LNCaP clone FGC (cell line): ENCODE measurements at regions not wholly inside any gene's neighbourhood (a gene's known extent, or its start where the extent isn't known, plus 50 kb on each side); places are given as distances from the start of the nearest gene placed in this dataset.

Experiments
- DNase-seq: peaks from one replicate; pipeline ENCODE4 v3.0.0-alpha.2; 2011; ENCODE audit warnings: low read depth
- H3K4me3 ChIP-seq: 2 replicates; pipeline ENCODE4 v1.5.1; 2011; ENCODE audit warnings: mild to moderate bottlenecking, low read depth, low read length, control low read depth
- TF ChIP-seq, protein P1 (sequence below): IDR thresholded peaks from 2 replicates; pipeline ENCODE4 v1.5.1; 2012; ENCODE audit warnings: mild to moderate bottlenecking; ENCODE audit not compliant: control insufficient read depth, insufficient read depth; ENCODE audit errors: extremely low read depth

DNA sequence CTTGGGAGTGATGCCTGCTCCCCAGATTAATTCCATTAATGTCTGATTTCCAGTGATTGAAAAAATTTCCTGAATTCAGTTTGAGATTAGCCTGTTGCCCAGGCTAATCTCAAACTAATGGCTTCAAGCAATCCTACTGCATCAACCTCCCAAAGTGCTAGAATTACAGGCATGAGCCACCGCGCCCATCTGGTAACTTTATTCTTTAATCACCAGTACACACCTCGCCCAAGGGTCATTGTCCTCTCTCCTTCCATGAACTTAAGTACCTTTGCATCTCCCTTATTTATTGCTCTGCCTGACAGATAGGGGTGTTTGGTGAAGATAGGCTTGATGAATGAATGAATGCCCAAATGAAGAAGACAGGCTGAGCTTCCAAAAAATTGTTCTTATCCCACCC, 366.5 kb downstream of the SIPA1L2 start:
- TF ChIP-seq, protein P1, sequence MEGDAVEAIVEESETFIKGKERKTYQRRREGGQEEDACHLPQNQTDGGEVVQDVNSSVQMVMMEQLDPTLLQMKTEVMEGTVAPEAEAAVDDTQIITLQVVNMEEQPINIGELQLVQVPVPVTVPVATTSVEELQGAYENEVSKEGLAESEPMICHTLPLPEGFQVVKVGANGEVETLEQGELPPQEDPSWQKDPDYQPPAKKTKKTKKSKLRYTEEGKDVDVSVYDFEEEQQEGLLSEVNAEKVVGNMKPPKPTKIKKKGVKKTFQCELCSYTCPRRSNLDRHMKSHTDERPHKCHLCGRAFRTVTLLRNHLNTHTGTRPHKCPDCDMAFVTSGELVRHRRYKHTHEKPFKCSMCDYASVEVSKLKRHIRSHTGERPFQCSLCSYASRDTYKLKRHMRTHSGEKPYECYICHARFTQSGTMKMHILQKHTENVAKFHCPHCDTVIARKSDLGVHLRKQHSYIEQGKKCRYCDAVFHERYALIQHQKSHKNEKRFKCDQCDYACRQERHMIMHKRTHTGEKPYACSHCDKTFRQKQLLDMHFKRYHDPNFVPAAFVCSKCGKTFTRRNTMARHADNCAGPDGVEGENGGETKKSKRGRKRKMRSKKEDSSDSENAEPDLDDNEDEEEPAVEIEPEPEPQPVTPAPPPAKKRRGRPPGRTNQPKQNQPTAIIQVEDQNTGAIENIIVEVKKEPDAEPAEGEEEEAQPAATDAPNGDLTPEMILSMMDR, result no peak
- DNase-seq, result no peak
- no peak overlapping the region for H3K4me3 ChIP-seq

DNA sequence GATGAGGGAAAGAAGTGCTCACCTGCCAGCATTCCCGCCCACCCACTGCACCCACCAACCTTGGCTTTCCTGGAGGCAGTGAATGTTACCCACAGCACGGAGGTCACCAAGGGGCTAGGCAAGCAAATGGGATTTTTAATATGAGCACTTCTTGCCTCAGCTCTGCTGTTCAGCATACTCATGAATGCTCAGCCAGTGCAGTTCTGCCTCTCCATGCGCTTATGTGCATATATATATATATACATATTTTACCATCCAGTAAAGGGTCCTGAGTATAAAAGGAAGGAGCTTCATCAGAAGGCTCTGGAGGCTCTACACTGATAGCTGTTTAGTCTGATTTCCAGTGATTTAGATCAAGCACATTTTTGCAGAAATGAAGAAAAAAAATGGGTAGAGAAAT, 366.9 kb downstream of the SIPA1L2 start:
- DNase-seq, result no peak
- no peak overlapping the region for H3K4me3 ChIP-seq
- TF ChIP-seq, protein P1, result no peak

DNA sequence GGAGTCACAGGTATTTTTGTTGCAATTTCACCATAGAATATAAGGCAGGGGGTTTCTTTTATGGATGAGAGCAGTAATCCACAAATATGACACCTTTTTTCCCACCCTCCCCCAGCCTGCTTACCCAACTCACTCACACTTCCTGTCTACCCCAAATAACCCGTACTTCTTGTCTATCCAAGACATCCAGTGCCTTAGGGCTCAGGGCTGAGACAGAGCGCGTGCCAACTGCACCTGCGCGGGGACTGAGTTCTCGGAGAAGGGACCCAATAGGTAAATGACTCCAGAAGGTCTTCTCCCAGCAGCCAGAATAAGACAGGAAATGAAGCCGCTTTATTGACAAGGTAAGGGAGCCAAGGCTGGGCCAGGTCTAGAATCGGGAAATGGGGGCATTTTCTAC, 369.1 kb downstream of the SIPA1L2 start:
- H3K4me3 ChIP-seq, result no peak overlapping the region
- TF ChIP-seq, protein P1, result no peak
- DNase-seq, result no peak

DNA sequence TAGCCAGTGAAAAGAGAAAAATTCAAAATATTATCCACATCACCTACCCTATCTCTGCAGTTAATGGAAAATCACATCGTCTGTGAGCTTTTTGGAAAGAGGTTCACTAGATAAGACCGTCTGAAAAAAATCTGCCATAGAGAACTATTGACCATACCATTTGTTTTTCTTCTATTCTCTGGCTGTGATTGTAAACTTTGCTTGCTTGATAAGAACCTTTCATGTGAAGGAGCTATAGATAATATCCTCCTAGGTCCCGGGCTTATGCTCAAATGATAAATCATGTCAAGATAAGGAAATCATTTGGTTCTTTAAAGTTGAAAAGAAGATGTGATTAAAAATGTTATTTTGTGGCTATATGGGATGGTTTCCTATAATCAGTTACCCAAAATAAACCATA, 369.9 kb downstream of the SIPA1L2 start:
- no peak for DNase-seq
- no peak overlapping the region for H3K4me3 ChIP-seq
- TF ChIP-seq, protein P1, result no peak

DNA sequence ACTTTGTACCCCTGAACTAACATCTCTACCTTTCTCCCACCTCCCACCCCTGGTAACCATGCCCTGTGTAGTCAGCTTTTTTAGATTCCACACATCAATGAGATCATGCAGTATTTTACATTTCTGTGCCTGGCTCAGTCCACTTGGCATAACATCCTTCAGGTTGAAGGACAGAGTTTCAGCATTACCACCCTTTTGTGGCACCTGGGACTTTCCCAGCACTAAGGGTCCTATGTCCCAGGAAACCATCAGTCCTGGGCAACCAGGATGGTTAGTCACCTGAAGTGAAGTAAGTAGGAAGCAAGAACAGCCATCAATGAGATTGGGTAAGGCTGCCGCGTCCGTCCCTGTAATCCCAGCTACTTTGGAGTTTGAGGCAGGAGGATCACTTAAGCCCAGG, 370.6 kb downstream of the SIPA1L2 start:
- H3K4me3 ChIP-seq, result no peak overlapping the region
- TF ChIP-seq, protein P1, result no peak
- DNase-seq, result no peak

DNA sequence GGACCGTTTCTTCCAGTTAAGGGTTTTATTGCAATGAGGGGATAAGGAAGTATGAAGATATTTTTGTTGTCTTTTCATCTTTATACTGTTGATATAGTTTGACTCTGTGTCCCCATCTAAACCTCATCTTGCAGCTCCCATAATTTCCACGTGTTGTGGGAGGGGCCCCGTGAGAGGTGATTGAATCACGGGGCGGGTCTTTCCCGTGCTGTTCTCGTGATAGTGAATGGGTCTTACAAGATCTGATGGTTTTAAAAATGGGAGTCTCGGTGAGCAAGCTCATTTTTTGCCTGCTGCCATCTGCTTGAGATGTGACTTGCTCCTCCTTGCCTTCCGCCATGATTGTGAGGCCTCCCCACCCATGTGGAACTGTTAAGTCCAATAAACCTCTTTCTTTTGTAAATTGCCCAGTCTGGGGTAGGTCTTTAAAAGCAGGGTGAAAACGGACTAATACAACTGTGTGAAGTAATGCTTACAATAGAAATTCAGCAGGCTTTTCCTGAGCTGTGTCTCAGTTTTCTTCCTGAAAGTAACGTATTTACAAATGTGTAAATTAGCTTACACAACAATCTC, 377.3 kb downstream of the SIPA1L2 start:
- no peak overlapping the region for H3K4me3 ChIP-seq

DNA sequence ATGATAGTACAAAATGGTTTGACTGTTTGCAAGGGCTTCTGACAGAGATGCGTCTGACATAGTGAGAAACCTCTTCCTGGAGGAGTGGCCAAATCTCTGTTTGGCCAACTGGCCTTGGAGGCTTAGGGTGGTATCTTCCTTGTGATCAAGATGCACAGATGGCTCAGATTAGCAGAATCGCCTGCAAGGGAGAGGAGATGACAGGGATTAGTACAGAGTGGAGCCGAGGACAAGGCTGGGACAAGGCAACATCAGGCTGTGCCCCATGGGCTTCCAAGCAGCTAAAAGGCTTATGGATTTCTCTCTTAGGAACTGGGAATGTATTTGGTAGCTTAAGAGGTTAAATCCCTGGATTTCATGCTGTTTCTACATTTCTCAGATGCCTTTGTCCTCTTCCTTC, 379.1 kb downstream of the SIPA1L2 start:
- no peak overlapping the region for H3K4me3 ChIP-seq
- TF ChIP-seq, protein P1, result no peak
- DNase-seq, result no peak

More for the DNA sequence above, 377.3 kb downstream of the SIPA1L2 start:
- TF ChIP-seq, protein P1, result no peak
- DNase-seq, result no peak
